ENCODE measurements at regions not wholly inside any gene's neighbourhood (a gene's known extent, or its start where the extent isn't known, plus 50 kb on each side); places are given as distances from the start of the nearest gene placed in this dataset.

GRCh38 chrX:131739823-131740222 is 195.9 kb downstream of the OR13H1 start:
- Histone ChIP-seq H3K27me3 (replicated peaks; ENCODE audit: control insufficient read depth, insufficient read depth, low read length) (no peaks in the 10 kb centered on the region), H3K9ac (ENCODE audit: low read length) (no peak overlapping the region), H3K4me1 (ENCODE audit: control insufficient read depth, insufficient read depth, low read length) (no peaks in the 10 kb centered on the region), H3K36me3 (ENCODE audit: control insufficient read depth, insufficient read depth, low read length, severe bottlenecking) (no peaks in the 10 kb centered on the region), H3K4me3 (ENCODE audit: low read length) (no peak overlapping the region), H3K9me3 (ENCODE audit: control insufficient read depth, low read length) (peaks cover 14% of the 10 kb centered on the region)
- no peak for DNase-seq (ENCODE audit: low read depth)

GRCh38 chrX:131741103-131741581 is 197.3 kb downstream of the OR13H1 start:
- peak overlapping the region; percentile 78 for H3K4me3 ChIP-seq (ENCODE audit: low read length)
- H3K9me3 ChIP-seq (ENCODE audit: control insufficient read depth, low read length): peaks cover 14% of the 10 kb centered on the region
- no peaks in the 10 kb centered on the region for H3K36me3 ChIP-seq (ENCODE audit: control insufficient read depth, insufficient read depth, low read length, severe bottlenecking)

GRCh38 chrX:131745942-131746489 is 202.1 kb downstream of the OR13H1 start:
- peak overlapping the region; percentile 38 for H3K9ac ChIP-seq (ENCODE audit: low read length)
- H3K9me3 ChIP-seq (ENCODE audit: control insufficient read depth, low read length): no peaks in the 10 kb centered on the region
- no peak for DNase-seq (ENCODE audit: low read depth)
- H3K36me3 ChIP-seq (ENCODE audit: control insufficient read depth, insufficient read depth, low read length, severe bottlenecking): no peaks in the 10 kb centered on the region
- H3K4me1 ChIP-seq (ENCODE audit: control insufficient read depth, insufficient read depth, low read length): peaks cover 4% of the 10 kb centered on the region
- no peaks in the 10 kb centered on the region for H3K27me3 ChIP-seq (replicated peaks; ENCODE audit: control insufficient read depth, insufficient read depth, low read length)
- peak overlapping the region; percentile 82 for H3K4me3 ChIP-seq (ENCODE audit: low read length)

More at GRCh38 chrX:131741103-131741581, 197.3 kb downstream of the OR13H1 start:
- Histone ChIP-seq H3K4me1 (ENCODE audit: control insufficient read depth, insufficient read depth, low read length) (peaks cover 3% of the 10 kb centered on the region), H3K27me3 (replicated peaks; ENCODE audit: control insufficient read depth, insufficient read depth, low read length) (no peaks in the 10 kb centered on the region), H3K9ac (ENCODE audit: low read length) (peak overlapping the region; percentile 73)
- DNase-seq (ENCODE audit: low read depth): peak; percentile 45

- peak overlapping the region; percentile 82 for H3K4me3 ChIP-seq (ENCODE audit: low read length)
- H3K4me1 ChIP-seq (ENCODE audit: control insufficient read depth, insufficient read depth, low read length): peaks cover 4% of the 10 kb centered on the region
- peak; percentile 78 for DNase-seq (ENCODE audit: low read depth)
- no peaks in the 10 kb centered on the region for H3K9me3 ChIP-seq (ENCODE audit: control insufficient read depth, low read length)
- peak overlapping the region; percentile 82 for H3K9ac ChIP-seq (ENCODE audit: low read length)
- H3K36me3 ChIP-seq (ENCODE audit: control insufficient read depth, insufficient read depth, low read length, severe bottlenecking): no peaks in the 10 kb centered on the region
- no peaks in the 10 kb centered on the region for H3K27me3 ChIP-seq (replicated peaks; ENCODE audit: control insufficient read depth, insufficient read depth, low read length)
These were observed 202.7 kb downstream of the OR13H1 start for GRCh38 chrX:131746491-131746968.

GRCh38 chrX:131747173-131747572 is 203.3 kb downstream of the OR13H1 start:
- no peaks in the 10 kb centered on the region for H3K36me3 ChIP-seq (ENCODE audit: control insufficient read depth, insufficient read depth, low read length, severe bottlenecking)
- peak; percentile 66 for DNase-seq (ENCODE audit: low read depth)
- H3K9ac ChIP-seq (ENCODE audit: low read length): peak overlapping the region; percentile 82

DNA sequence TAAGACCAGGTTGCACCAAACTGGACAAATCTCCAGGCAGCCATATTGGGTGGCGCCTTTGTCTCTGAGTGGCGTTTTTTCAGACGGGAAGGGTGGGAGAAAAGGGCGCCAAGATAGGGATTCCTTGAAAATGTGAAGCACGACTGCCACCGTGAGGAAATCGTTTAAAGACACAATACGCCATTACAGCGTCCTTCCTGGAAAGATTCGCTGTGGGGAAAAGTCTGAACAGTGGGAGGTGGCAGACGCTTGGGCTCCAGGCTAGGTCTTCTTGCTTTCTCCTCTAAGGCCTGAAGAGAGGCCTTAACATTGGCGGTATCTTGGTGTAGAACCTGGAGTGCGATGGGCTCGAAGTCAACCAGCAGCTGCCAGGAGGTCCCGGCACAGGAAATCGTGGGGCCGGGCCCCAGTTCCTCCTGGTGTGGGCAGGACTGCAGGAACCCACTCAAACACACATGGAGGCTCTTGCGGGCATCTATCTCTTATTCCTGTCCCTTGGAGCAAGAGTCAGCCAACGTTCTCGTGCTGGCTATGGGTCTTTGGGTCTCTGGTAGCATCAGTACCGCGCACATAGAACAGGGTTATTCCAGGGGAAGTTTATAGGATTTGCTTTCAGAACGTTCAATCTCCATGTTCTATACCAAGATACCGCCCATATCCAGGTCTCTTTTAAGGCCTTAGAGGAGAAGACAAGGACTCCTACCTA is 208.8 kb downstream of the OR13H1 start:
- Histone ChIP-seq H3K36me3 (ENCODE audit: control insufficient read depth, insufficient read depth, low read length, severe bottlenecking) (no peaks in the 10 kb centered on the region), H3K4me3 (ENCODE audit: low read length) (peak overlapping the region; percentile 86)

More at GRCh38 chrX:131747173-131747572, 203.3 kb downstream of the OR13H1 start:
- Histone ChIP-seq H3K4me3 (ENCODE audit: low read length) (peak overlapping the region; percentile 82), H3K27me3 (replicated peaks; ENCODE audit: control insufficient read depth, insufficient read depth, low read length) (no peaks in the 10 kb centered on the region), H3K4me1 (ENCODE audit: control insufficient read depth, insufficient read depth, low read length) (peaks cover 4% of the 10 kb centered on the region), H3K9me3 (ENCODE audit: control insufficient read depth, low read length) (no peaks in the 10 kb centered on the region)

DNA sequence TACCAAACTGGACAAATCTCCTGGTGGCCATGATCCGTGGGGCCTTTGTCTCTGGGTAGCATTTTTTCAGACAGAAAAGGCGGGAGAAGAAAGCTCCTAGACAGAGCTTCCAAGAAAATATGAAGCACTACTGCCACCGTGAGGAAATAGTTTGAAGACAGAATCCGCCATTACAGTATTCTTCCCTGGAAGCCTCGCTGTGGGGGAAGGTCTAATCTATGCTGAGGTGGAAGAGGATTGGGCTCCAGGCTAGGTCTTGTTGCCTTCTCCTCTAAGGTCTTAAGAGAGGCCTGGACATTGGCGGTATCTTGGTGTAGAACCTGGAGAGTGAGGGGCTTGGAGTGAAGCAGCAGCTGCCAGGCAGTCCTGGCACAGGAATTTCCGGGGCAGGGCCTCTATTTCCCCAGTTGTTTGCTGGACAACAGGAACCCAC is 218.9 kb downstream of the OR13H1 start:
- H3K4me3 ChIP-seq (ENCODE audit: low read length): peak overlapping the region; percentile 71
- H3K9me3 ChIP-seq (ENCODE audit: control insufficient read depth, low read length): no peaks in the 10 kb centered on the region
- H3K36me3 ChIP-seq (ENCODE audit: control insufficient read depth, insufficient read depth, low read length, severe bottlenecking): no peaks in the 10 kb centered on the region
- H3K9ac ChIP-seq (ENCODE audit: low read length): peak overlapping the region; percentile 45
- peak; percentile 79 for DNase-seq (ENCODE audit: low read depth)
- H3K4me1 ChIP-seq (ENCODE audit: control insufficient read depth, insufficient read depth, low read length): peaks cover 11% of the 10 kb centered on the region
- H3K27me3 ChIP-seq (replicated peaks; ENCODE audit: control insufficient read depth, insufficient read depth, low read length): no peaks in the 10 kb centered on the region

More for the DNA sequence above, 208.8 kb downstream of the OR13H1 start:
- DNase-seq (ENCODE audit: low read depth): peak; percentile 89
- peak overlapping the region; percentile 85 for H3K9ac ChIP-seq (ENCODE audit: low read length)
- peaks cover 7% of the 10 kb centered on the region for H3K27me3 ChIP-seq (replicated peaks; ENCODE audit: control insufficient read depth, insufficient read depth, low read length)
- no peaks in the 10 kb centered on the region for H3K9me3 ChIP-seq (ENCODE audit: control insufficient read depth, low read length)
- no peaks in the 10 kb centered on the region for H3K4me1 ChIP-seq (ENCODE audit: control insufficient read depth, insufficient read depth, low read length)

GRCh38 chrX:131763674-131764073 is 219.8 kb downstream of the OR13H1 start:
- Histone ChIP-seq H3K27me3 (replicated peaks; ENCODE audit: control insufficient read depth, insufficient read depth, low read length) (no peaks in the 10 kb centered on the region), H3K9ac (ENCODE audit: low read length) (peak overlapping the region; percentile 58), H3K9me3 (ENCODE audit: control insufficient read depth, low read length) (no peaks in the 10 kb centered on the region), H3K4me1 (ENCODE audit: control insufficient read depth, insufficient read depth, low read length) (peaks cover 14% of the 10 kb centered on the region), H3K36me3 (ENCODE audit: control insufficient read depth, insufficient read depth, low read length, severe bottlenecking) (no peaks in the 10 kb centered on the region), H3K4me3 (ENCODE audit: low read length) (peak overlapping the region; percentile 71)
- DNase-seq (ENCODE audit: low read depth): peak; percentile 61

- DNase-seq (ENCODE audit: low read depth): no peak
- Histone ChIP-seq H3K4me1 (ENCODE audit: control insufficient read depth, insufficient read depth, low read length) (peaks cover 14% of the 10 kb centered on the region), H3K9me3 (ENCODE audit: control insufficient read depth, low read length) (no peaks in the 10 kb centered on the region), H3K36me3 (ENCODE audit: control insufficient read depth, insufficient read depth, low read length, severe bottlenecking) (no peaks in the 10 kb centered on the region), H3K4me3 (ENCODE audit: low read length) (peak overlapping the region; percentile 71), H3K9ac (ENCODE audit: low read length) (peak overlapping the region; percentile 58), H3K27me3 (replicated peaks; ENCODE audit: control insufficient read depth, insufficient read depth, low read length) (no peaks in the 10 kb centered on the region)
These were observed 220.3 kb downstream of the OR13H1 start for GRCh38 chrX:131764216-131764615.

DNA sequence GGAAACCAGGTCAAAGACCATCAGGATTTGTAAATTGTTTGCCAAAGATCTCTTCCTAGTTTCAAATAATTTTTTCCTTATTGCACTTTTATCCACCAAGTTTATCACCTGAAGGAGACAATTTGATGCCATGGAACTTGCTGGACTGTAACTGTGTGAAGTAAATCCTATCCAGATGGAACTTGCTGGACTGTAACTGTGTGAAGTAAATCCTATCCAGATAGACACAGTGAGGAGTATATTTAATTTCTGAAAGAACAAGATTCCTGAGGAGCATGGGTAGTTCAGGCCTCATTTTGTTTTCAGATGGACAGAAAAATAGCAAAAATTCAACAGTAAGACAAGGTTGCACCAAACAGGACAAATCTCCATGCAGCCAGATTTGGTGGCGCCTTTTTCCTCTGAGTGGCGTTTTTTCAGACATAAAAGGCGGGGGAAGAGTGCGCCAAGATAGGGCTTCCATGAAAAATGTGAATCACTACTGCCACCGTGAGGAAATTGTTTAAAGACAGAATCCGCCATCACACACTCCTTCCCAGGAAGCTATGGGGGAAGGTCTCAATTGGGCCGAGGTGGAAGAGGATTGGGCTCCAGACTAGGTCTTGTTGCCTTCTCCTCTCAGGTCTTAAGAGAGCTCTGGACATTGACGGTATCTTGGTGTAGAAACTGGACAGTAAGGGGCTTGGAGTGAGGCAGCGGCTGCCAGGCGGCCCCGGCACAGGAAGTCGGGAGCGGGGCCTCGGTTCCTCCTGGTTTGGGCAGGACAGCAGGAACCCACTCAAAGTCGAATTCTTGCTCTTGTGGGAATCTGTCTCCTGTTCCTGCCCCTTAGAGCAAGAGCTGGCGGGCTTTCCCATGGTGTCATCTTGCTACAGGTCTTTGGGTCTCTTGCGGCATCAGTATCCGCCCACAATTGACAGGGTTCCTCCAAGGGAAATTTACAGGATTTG is 234.7 kb downstream of the OR13H1 start:
- peak overlapping the region; percentile 85 for H3K4me3 ChIP-seq (ENCODE audit: low read length)
- peaks cover 12% of the 10 kb centered on the region for H3K4me1 ChIP-seq (ENCODE audit: control insufficient read depth, insufficient read depth, low read length)
- peak; percentile 85 for DNase-seq (ENCODE audit: low read depth)
- no peaks in the 10 kb centered on the region for H3K9me3 ChIP-seq (ENCODE audit: control insufficient read depth, low read length)
- H3K27me3 ChIP-seq (replicated peaks; ENCODE audit: control insufficient read depth, insufficient read depth, low read length): no peaks in the 10 kb centered on the region
- H3K9ac ChIP-seq (ENCODE audit: low read length): peak overlapping the region; percentile 86
- no peaks in the 10 kb centered on the region for H3K36me3 ChIP-seq (ENCODE audit: control insufficient read depth, insufficient read depth, low read length, severe bottlenecking)

Data from adipocyte (in vitro differentiated cells).